HCT116 (cell line): ENCODE measurements at regions not wholly inside any gene's neighbourhood (a gene's known extent, or its start where the extent isn't known, plus 50 kb on each side); places are given as distances from the start of the nearest gene placed in this dataset.
"Not testable (repeated sequence)": the region's sequence is repeated elsewhere in the genome, so short reads cannot be mapped to it uniquely, and the experiment has no call there.

Source experiments
- ATAC-seq: fragments of 200-7000 bp; cut with Tn5 transposase; 2 replicates; pipeline ENCODE4 v1.9.1; 2020; ENCODE audit warnings: mild to moderate bottlenecking, moderate library complexity
- BruUV-seq: library from RNA; stranded (reverse); fragments of 400-500 nt; replicated peaks from 2 replicates; lab custom pipeline; 2021; lab: Mats Ljungman, UMichigan
- CTCF ChIA-PET: fragments of 300-600 bp; sonication (Branson Sonifier 250); formaldehyde crosslinking; loops from one replicate; lab custom pipeline; 2021; ENCODE audit warnings: antibody characterized with exemption; lab: Charles Lee
- POLR2A ChIA-PET: fragments of 300-600, 350-600 bp; sonication (Branson Sonifier 250); formaldehyde crosslinking; loops from one replicate; lab custom pipeline; 2021; ENCODE audit warnings: antibody characterized with exemption; lab: Charles Lee
- RAD21 ChIA-PET, 2 experiments: fragments of 300-600 bp; sonication (Branson Sonifier 250); formaldehyde crosslinking; loops; one replicate each; lab custom pipeline; 2023; ENCODE audit warnings: low total read pairs in 2 of 2; ENCODE audit not compliant: uncharacterized antibody in 2 of 2, unreplicated experiment in 2 of 2, low non-redundant PET in 1 of 2; lab: Charles Lee
- DNase-seq: peaks from one replicate; pipeline ENCODE4 v3.0.0-alpha.2; 2010; ENCODE audit warnings: low read depth, low spot score
- H2AFZ ChIP-seq: fragments of 200-600 bp; shearing (Covaris generic), sonication (generic); 2 replicates; pipeline ENCODE4 v1.6.1; 2017; ENCODE audit warnings: low read depth, mixed run types, mixed read lengths, antibody characterized with exemption, low read length; ENCODE audit not compliant: poor library complexity, severe bottlenecking
- H3K27ac ChIP-seq: 2 replicates; pipeline ENCODE4 v1.5.1; 2012; ENCODE audit warnings: low read depth, low read length
- H3K27me3 ChIP-seq: fragments of 200-600 bp; sonication (generic); 2 replicates; pipeline ENCODE4 v1.6.1; 2016; ENCODE audit warnings: mixed run types, low read length, mixed read lengths; ENCODE audit not compliant: insufficient read depth
- H3K36me3 ChIP-seq, 2 experiments: fragments of 200-500 bp in 1 of 2; fragments of 200-600 bp in 1 of 2; sonication (Bioruptor generic) in 1 of 2; sonication (generic) in 1 of 2; 2 replicates each; pipeline versions ENCODE4 v1.5.1 to v1.6.1; 2014 to 2016; ENCODE audit warnings: low read length in 2 of 2, inconsistent platforms in 1 of 2, mixed read lengths in 1 of 2, mixed run types in 1 of 2; ENCODE audit not compliant: insufficient read depth in 2 of 2, control insufficient read depth in 1 of 2
- H3K4me1 ChIP-seq, 2 experiments: fragments of 200-600 bp in 1 of 2; sonication (generic) in 1 of 2; 2 replicates each; pipeline versions ENCODE4 v1.5.1 to v1.6.1; 2012 to 2017; ENCODE audit warnings: low read length in 2 of 2, inconsistent platforms in 1 of 2, mild to moderate bottlenecking in 1 of 2, mixed read lengths in 1 of 2, mixed run types in 1 of 2, moderate library complexity in 1 of 2; ENCODE audit not compliant: insufficient read depth in 2 of 2, control insufficient read depth in 1 of 2
- H3K4me2 ChIP-seq: fragments of 200-600 bp; sonication (generic); 2 replicates; pipeline ENCODE4 v1.6.1; 2017; ENCODE audit warnings: mixed run types, low read length, mixed read lengths
- H3K4me3 ChIP-seq, 2 experiments: fragments of 200-600 bp in 1 of 2; sonication (generic) in 1 of 2; replicated peaks in 1 of 2; 2 replicates each; pipeline ENCODE4 v1.5.1; 2011 to 2016; ENCODE audit warnings: low read length in 2 of 2, control low read depth in 1 of 2, low read depth in 1 of 2, mild to moderate bottlenecking in 1 of 2, mixed read lengths in 1 of 2, mixed run types in 1 of 2
- H3K79me2 ChIP-seq: fragments of 200-600 bp; sonication (generic); 2 replicates; pipeline ENCODE4 v1.6.1; 2017; ENCODE audit warnings: mild to moderate bottlenecking, mixed run types, low read length, moderate library complexity, mixed read lengths; ENCODE audit not compliant: insufficient read depth
- H3K9ac ChIP-seq: fragments of 200-600 bp; sonication (generic); 2 replicates; pipeline ENCODE4 v1.6.1; 2016; ENCODE audit warnings: low read length, mixed read lengths
- H3K9me2 ChIP-seq: fragments of 200-600 bp; sonication (generic), shearing (Covaris generic); 2 replicates; pipeline ENCODE4 v1.6.1; 2017; ENCODE audit warnings: mixed run types, mild to moderate bottlenecking, moderate library complexity; ENCODE audit not compliant: insufficient read depth
- H3K9me3 ChIP-seq, 2 experiments: fragments of 200-500 bp in 1 of 2; fragments of 200-600 bp in 1 of 2; sonication (Bioruptor generic) in 1 of 2; sonication (generic) in 1 of 2; 2 replicates each; pipeline ENCODE4 v1.6.1; 2014 to 2017; ENCODE audit warnings: low read length in 2 of 2, mixed read lengths in 2 of 2, inconsistent platforms in 1 of 2, low read depth in 1 of 2, mild to moderate bottlenecking in 1 of 2, mixed run types in 1 of 2, moderate library complexity in 1 of 2; ENCODE audit not compliant: control insufficient read depth in 1 of 2, insufficient read depth in 1 of 2
- H4K20me1 ChIP-seq: fragments of 200-600 bp; sonication (generic), shearing (Covaris generic); 2 replicates; pipeline ENCODE4 v1.6.1; 2017; ENCODE audit warnings: mixed run types, mild to moderate bottlenecking, moderate library complexity; ENCODE audit not compliant: insufficient read depth
- intact Hi-C: fragments of 100-400 bp; cut with micrococcal nuclease; formaldehyde crosslinking; loops from 2 replicates; pipeline ENCODE4 v1.10.0; 2022

GRCh38 chr21:5117135-5117534 lies 5404.2 kb upstream of the TPTE start:
- DNase-seq, H3K9me2 ChIP-seq, POLR2A ChIA-PET, H3K9me3 ChIP-seq, H3K79me2 ChIP-seq, H3K27me3 ChIP-seq, H2AFZ ChIP-seq, H3K4me3 ChIP-seq, H3K27ac ChIP-seq, H3K4me2 ChIP-seq, BruUV-seq, H3K9ac ChIP-seq, RAD21 ChIA-PET, intact Hi-C loops, ATAC-seq, H4K20me1 ChIP-seq, H3K4me1 ChIP-seq, CTCF ChIA-PET, H3K36me3 ChIP-seq: not testable (repeated sequence)

GRCh38 chr21:5117666-5118295 lies 5403.6 kb upstream of the TPTE start:
- H3K36me3 ChIP-seq, H2AFZ ChIP-seq, H3K79me2 ChIP-seq, intact Hi-C loops, H3K9me3 ChIP-seq, H3K9ac ChIP-seq, RAD21 ChIA-PET, H3K27ac ChIP-seq, H4K20me1 ChIP-seq, H3K9me2 ChIP-seq, DNase-seq, H3K4me2 ChIP-seq, BruUV-seq, CTCF ChIA-PET, ATAC-seq, POLR2A ChIA-PET, H3K4me3 ChIP-seq, H3K27me3 ChIP-seq, H3K4me1 ChIP-seq: not testable (repeated sequence)

GRCh38 chr21:5118296-5118679 lies 5403.1 kb upstream of the TPTE start:
- H3K4me3 ChIP-seq, H3K9me3 ChIP-seq, intact Hi-C loops, BruUV-seq, DNase-seq, H4K20me1 ChIP-seq, H3K27me3 ChIP-seq, CTCF ChIA-PET, H3K9ac ChIP-seq, H2AFZ ChIP-seq, H3K36me3 ChIP-seq, POLR2A ChIA-PET, H3K4me2 ChIP-seq, H3K27ac ChIP-seq, H3K9me2 ChIP-seq, H3K79me2 ChIP-seq, RAD21 ChIA-PET, ATAC-seq, H3K4me1 ChIP-seq: not testable (repeated sequence)

- H3K9ac ChIP-seq, H3K4me3 ChIP-seq, H3K79me2 ChIP-seq, RAD21 ChIA-PET, H3K27ac ChIP-seq, H4K20me1 ChIP-seq, BruUV-seq, CTCF ChIA-PET, DNase-seq, H3K36me3 ChIP-seq, H3K4me2 ChIP-seq, H3K27me3 ChIP-seq, H3K4me1 ChIP-seq, ATAC-seq, intact Hi-C loops, H3K9me3 ChIP-seq, H2AFZ ChIP-seq, H3K9me2 ChIP-seq, POLR2A ChIA-PET: not testable (repeated sequence)
These were observed 5402.2 kb upstream of the TPTE start for GRCh38 chr21:5119179-5119578.
